ENCODE measurements at regions not wholly inside any gene's neighbourhood (a gene's known extent, or its start where the extent isn't known, plus 50 kb on each side); places are given as distances from the start of the nearest gene placed in this dataset.
A peak's percentile ranks its signal among the peaks of the same experiment; 100 is the strongest.

DNA sequence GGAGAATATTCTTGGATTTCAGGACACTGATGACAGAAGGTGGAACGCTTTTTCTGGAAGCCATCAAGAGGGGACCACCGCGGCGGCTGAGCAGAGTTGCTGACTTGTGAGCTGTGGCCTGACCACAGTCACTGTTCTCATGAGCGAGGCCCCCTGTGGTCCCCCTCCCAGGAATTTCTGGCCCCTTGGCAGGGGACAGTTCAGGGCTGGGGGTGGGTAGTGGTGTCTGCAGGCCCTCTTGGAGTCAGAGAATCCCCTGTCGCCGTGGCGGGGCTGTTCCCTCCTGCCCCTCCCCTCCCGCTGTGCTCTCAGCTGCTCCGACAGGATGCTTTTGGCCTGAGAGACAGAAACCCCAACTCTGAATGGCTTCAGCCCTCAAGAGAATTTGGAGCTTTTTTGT lies 292.0 kb downstream of the SEC14L1 start:
- TF ChIP-seq, protein P1, sequence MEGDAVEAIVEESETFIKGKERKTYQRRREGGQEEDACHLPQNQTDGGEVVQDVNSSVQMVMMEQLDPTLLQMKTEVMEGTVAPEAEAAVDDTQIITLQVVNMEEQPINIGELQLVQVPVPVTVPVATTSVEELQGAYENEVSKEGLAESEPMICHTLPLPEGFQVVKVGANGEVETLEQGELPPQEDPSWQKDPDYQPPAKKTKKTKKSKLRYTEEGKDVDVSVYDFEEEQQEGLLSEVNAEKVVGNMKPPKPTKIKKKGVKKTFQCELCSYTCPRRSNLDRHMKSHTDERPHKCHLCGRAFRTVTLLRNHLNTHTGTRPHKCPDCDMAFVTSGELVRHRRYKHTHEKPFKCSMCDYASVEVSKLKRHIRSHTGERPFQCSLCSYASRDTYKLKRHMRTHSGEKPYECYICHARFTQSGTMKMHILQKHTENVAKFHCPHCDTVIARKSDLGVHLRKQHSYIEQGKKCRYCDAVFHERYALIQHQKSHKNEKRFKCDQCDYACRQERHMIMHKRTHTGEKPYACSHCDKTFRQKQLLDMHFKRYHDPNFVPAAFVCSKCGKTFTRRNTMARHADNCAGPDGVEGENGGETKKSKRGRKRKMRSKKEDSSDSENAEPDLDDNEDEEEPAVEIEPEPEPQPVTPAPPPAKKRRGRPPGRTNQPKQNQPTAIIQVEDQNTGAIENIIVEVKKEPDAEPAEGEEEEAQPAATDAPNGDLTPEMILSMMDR (conservative IDR thresholded peaks at IDR 0.05): no peak
- Mint-ChIP-seq H3K27ac (ENCODE audit: unreplicated experiment) (no peak overlapping the region), H3K27me3 (ENCODE audit: low read depth) (no peaks in the 10 kb centered on the region), H3K9me3 (no peaks in the 10 kb centered on the region), H3K36me3 (ENCODE audit: low read depth) (no peaks in the 10 kb centered on the region), H3K4me1 (peaks cover 73% of the 10 kb centered on the region), H3K4me3 (peak overlapping the region; percentile 74)
- no peak for DNase-seq (ENCODE audit: low read depth, low spot score)

DNA sequence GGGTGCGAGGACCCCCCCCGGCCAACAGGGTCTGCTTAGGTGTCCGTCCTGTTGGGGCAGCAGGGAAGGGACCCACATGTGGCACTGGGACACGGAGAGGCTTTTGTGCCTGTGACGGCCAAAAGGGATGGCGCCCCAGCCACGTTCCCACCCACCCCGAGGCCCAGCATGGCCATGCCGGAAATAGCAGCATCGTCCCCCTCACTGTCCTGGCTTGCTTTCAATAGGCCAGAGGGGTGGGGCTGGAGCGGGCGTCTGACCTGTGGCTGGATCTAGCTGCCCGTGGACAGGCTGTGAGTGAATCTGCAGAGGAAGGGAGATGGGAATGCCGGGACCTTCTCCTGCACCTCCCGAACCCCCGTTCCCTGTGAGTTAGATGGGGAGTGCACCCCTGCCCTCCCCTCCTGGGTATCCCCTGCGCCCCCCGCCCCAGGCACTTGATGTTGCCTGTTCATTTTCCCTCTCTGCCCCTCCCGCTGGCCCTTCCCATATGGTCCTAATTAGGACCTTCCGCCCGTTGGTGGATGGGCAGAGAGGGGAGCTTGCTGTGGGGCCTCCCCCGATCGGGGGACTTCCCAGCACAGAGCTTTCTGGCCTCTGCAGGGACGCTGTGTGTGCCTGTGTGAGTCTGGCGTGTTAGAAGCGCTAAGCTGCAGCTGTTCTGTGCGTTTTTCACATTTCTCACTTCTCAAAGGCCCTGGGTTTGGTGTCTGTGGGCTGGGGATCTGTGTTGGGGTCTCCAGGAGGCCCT lies 292.8 kb downstream of the SEC14L1 start:
- peak overlapping the region; percentile 43 for H3K27ac Mint-ChIP-seq (ENCODE audit: unreplicated experiment)
- H3K4me1 Mint-ChIP-seq: peaks cover 77% of the 10 kb centered on the region

DNA sequence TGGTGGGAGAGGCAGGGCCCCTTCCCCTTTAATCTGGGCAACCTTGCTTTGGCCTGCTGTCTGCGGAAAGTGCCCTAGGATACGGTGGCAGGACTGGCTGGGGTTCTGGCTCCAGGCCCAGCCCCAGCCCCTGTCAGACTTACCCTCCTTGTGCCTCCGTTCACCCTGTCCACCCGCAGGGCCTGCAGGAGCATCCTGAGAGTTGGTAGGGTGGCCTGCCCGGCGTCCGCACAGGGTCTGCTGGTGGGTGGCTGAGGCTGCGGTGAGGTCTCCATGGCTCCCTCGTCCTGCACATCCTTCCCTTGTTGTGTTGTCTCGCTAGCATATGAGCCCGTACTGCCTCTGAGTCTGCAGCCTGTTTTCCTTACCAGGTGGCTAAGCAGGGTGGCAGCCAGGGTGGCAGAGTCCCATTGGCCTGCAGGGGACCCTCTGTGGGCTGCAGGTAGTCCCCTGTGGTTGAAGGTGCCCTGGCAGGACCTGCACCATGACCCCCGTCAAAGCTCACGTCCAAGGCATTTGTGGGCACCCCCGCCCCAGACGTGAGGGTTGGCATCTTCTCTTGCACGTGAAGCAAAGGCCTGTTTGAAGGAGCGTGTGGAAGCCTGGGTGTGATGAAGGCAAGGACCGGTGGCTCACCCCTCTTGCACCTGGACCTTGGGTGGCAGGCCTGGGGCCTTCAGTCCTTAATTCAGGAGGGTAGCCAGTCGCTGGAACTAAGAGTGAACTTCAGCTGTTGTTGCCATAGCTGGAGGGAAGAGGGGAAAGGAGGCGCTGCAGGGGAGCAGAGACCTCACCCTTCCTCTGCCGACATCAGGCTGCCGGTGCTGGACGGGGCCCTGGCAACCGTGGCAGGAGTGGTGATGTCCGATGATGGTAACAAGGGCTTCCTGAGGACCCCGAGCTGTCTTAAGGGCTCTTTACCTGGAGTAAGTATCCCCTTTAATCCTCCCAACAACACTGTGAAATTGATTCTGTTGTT lies 293.7 kb downstream of the SEC14L1 start:
- Mint-ChIP-seq H3K4me1 (peaks cover 79% of the 10 kb centered on the region), H3K27me3 (ENCODE audit: low read depth) (no peaks in the 10 kb centered on the region), H3K27ac (ENCODE audit: unreplicated experiment) (peak overlapping the region; percentile 50), H3K9me3 (no peaks in the 10 kb centered on the region), H3K4me3 (peak overlapping the region; percentile 69), H3K36me3 (ENCODE audit: low read depth) (no peaks in the 10 kb centered on the region)
- no peak for DNase-seq (ENCODE audit: low read depth, low spot score)
- TF ChIP-seq, protein P1 (conservative IDR thresholded peaks at IDR 0.05): no peak

More for the DNA sequence above, 292.8 kb downstream of the SEC14L1 start:
- Mint-ChIP-seq H3K36me3 (ENCODE audit: low read depth) (no peaks in the 10 kb centered on the region), H3K27me3 (ENCODE audit: low read depth) (no peaks in the 10 kb centered on the region), H3K9me3 (no peaks in the 10 kb centered on the region), H3K4me3 (peak overlapping the region; percentile 69)
- DNase-seq (ENCODE audit: low read depth, low spot score): no peak
- TF ChIP-seq, protein P1 (conservative IDR thresholded peaks at IDR 0.05): no peak

DNA sequence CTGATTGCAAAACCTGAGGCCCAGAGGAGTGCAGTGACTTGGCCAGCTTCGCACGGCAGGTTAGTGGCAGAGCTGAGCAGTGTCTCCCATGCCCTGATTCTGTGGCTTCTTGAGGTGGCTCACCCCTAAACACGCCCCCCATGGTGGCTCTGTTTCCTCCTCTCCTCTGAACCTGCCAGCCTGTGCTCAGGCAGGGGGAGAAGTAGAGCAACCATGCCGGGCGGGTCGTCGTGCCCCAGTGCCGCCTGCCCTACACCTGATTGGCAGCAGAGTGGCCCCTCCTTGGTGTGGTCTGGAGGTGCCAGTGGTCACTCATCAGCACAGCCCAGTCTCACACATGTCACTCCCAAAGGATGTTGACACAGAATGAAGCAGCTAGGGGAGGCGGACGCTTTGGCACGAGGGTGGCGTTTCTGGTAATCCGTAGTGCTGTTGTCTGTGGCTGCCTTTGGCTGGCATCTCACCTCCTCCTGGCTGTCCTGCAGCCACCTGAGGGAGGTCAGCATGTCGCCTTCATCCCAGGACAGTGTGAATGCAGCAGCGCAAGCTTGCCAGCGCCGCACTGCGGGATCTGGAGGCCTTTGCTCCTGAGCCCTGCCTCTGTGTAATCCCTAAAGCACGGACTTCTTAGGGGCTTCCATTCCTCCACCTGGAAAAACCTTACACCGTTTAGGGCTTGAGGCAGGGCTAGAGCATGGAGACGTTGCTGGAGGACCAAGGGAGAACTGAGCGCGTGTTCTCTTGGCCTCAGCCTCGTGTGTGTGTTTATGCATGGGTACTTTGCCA lies 294.7 kb downstream of the SEC14L1 start:
- Mint-ChIP-seq H3K9me3 (no peaks in the 10 kb centered on the region), H3K4me1 (peaks cover 76% of the 10 kb centered on the region), H3K27me3 (ENCODE audit: low read depth) (no peaks in the 10 kb centered on the region), H3K4me3 (peak overlapping the region; percentile 91), H3K36me3 (ENCODE audit: low read depth) (no peaks in the 10 kb centered on the region), H3K27ac (ENCODE audit: unreplicated experiment) (peak overlapping the region; percentile 85)
- TF ChIP-seq, protein P1 (conservative IDR thresholded peaks at IDR 0.05): no peak
- no peak for DNase-seq (ENCODE audit: low read depth, low spot score)

DNA sequence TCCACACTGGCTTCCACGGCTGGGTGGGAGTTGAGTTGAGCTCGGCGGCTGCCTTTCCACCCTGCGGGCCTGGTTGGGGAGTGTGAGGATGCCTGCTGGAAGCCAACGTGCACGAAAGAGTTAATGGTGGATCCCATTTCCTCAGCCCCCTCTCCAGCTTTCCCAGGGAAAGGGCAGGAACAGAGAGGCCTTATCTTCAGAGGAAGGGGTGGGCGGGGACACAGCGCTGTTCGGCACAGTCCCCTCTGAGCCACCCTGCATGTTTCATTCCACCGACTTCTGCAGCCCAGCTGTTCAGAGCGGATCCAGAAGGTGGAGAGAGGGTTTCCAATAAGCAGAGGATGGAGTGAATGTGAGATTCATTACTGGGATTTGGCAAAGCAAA lies 295.3 kb downstream of the SEC14L1 start:
- Mint-ChIP-seq H3K4me3 (peak overlapping the region; percentile 91), H3K4me1 (peaks cover 79% of the 10 kb centered on the region), H3K36me3 (ENCODE audit: low read depth) (no peaks in the 10 kb centered on the region), H3K27ac (ENCODE audit: unreplicated experiment) (peak overlapping the region; percentile 85), H3K9me3 (no peaks in the 10 kb centered on the region), H3K27me3 (ENCODE audit: low read depth) (no peaks in the 10 kb centered on the region)
- no peak for DNase-seq (ENCODE audit: low read depth, low spot score)
- TF ChIP-seq, protein P1 (conservative IDR thresholded peaks at IDR 0.05): no peak

Data from neural crest cell (in vitro differentiated cells).